ENCODE measurements at regions not wholly inside any gene's neighbourhood (a gene's known extent, or its start where the extent isn't known, plus 50 kb on each side); places are given as distances from the start of the nearest gene placed in this dataset.
"Not testable (repeated sequence)": the region's sequence is repeated elsewhere in the genome, so short reads cannot be mapped to it uniquely, and the experiment has no call there.

DNA sequence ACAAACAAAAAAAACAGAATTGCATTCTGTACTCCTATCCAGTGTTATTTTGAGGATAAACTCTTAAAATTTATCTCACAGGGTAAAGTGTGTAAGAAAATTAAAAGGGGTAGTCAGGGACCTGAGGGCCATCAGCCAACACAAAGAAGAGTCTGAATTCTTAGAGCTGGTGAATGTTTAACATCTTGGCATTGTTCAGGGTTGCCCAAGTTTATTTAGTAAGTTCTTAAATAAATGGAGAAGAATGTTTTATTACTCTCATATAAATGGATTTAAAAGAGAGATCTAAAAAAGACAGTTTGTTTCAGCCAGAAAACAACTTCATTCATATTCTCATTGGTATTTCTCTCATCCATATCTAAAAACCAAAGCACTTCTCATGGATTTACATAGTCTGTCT, 171.7 kb downstream of the LACC1 start:
- Histone ChIP-seq H3K27ac (no peak overlapping the region), H3K27me3 (no peaks in the 10 kb centered on the region), H3K4me1 (peaks cover 17% of the 10 kb centered on the region), H3K9me3 (no peaks in the 10 kb centered on the region), H3K4me3 (no peak overlapping the region), H3K36me3 (no peaks in the 10 kb centered on the region)
- no peak for ATAC-seq
- intact Hi-C loops (cut with DNase I), result no loop called here
- no peak for DNase-seq
- TF ChIP-seq, protein P1, sequence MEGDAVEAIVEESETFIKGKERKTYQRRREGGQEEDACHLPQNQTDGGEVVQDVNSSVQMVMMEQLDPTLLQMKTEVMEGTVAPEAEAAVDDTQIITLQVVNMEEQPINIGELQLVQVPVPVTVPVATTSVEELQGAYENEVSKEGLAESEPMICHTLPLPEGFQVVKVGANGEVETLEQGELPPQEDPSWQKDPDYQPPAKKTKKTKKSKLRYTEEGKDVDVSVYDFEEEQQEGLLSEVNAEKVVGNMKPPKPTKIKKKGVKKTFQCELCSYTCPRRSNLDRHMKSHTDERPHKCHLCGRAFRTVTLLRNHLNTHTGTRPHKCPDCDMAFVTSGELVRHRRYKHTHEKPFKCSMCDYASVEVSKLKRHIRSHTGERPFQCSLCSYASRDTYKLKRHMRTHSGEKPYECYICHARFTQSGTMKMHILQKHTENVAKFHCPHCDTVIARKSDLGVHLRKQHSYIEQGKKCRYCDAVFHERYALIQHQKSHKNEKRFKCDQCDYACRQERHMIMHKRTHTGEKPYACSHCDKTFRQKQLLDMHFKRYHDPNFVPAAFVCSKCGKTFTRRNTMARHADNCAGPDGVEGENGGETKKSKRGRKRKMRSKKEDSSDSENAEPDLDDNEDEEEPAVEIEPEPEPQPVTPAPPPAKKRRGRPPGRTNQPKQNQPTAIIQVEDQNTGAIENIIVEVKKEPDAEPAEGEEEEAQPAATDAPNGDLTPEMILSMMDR (IDR thresholded peaks at IDR 0.05), result no peak

DNA sequence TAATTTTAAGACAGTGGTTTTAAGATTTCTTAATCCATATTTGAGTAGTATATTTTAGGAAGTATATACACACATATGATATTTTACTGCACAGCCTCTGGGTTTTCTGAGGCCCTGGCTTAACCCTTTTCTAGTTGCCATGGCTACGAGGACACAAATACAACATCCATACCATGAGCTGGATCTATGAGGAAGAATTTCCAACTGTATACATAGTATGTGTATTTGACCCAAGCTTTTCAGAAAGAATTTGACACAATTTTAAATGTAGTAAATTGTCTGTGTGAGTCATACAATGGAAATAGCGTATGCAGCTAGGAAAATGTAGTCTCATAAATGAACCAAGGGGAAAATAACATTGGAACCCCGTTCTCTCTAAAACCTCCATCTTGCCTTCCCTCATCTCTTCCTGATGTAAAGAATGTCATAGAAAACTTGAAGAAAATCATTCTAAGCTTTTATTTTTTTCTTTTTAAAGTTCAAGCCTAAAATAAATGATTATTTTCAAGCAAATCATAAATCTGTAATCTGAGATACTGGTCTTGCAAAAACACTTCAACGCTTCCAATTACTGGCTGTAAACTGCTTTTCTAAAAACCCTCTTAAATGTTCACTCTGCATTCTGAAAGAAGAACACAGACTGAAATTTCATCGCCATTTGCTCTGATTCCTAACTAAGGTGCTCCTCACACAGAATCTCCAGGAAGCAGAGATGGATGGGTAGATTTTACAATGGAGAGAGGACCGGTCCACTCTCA, 172.4 kb downstream of the LACC1 start:
- Histone ChIP-seq H3K9me3 (no peaks in the 10 kb centered on the region), H3K27ac (peak overlapping the region; percentile 58), H3K4me3 (no peak overlapping the region), H3K36me3 (no peaks in the 10 kb centered on the region), H3K27me3 (no peaks in the 10 kb centered on the region), H3K4me1 (peaks cover 17% of the 10 kb centered on the region)
- TF ChIP-seq, protein P1 (IDR thresholded peaks at IDR 0.05), result no peak
- ATAC-seq (no peak), DNase-seq (no peak)
- intact Hi-C loops (cut with DNase I), result no loop called here

DNA sequence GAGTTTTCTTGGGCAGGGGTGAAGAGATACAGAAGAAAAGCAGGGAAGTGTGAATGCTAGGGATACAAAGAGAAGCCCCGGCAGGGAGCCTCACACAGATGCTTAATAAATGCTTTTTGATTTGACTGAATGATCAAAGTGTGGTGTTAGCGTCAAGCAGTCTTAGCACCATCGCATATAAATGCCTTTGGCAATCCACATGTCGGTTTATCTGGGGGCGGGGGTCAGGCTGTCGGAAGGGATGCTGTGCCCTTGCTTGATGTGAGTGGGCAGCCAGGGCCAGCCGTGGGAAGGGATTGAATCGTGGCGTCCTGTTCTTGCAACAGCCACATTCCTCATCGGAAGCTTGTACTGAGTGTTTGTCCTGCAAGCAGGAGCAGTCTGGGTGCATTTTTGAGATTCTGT, 173.1 kb downstream of the LACC1 start:
- TF ChIP-seq, protein P1 (IDR thresholded peaks at IDR 0.05), result no peak
- intact Hi-C loops (cut with DNase I), result no loop called here
- Histone ChIP-seq H3K36me3 (no peaks in the 10 kb centered on the region), H3K4me1 (peaks cover 17% of the 10 kb centered on the region), H3K27me3 (no peaks in the 10 kb centered on the region), H3K9me3 (no peaks in the 10 kb centered on the region), H3K27ac (peak overlapping the region; percentile 58), H3K4me3 (peak overlapping the region; percentile 4)
- DNase-seq, result peak; percentile 73
- ATAC-seq, result peak; percentile 89

DNA sequence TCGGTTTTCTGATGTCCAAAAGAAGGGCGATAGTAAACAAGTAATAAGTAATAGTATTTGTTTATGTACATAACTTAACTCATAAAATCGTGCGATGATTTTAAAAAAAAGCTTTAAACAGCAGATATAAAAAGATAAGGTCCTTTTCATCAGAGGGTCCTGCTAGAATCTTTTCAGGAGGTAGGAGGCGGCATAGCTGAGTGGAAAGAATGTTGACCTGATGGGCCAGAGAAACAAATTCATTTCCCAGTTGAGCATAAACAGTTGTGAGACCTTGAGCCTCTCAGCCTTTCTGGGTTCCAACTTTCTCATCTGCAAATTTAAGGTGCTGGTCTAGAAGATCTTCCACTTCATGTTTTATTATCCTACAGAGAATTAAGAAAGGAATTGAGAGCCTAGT, 173.5 kb downstream of the LACC1 start:
- intact Hi-C loops (cut with DNase I), result no loop called here
- Histone ChIP-seq H3K27ac (peak overlapping the region; percentile 58), H3K4me1 (peaks cover 17% of the 10 kb centered on the region), H3K4me3 (peak overlapping the region; percentile 4), H3K9me3 (no peaks in the 10 kb centered on the region), H3K27me3 (no peaks in the 10 kb centered on the region), H3K36me3 (no peaks in the 10 kb centered on the region)
- TF ChIP-seq, protein P1 (IDR thresholded peaks at IDR 0.05), result peak; percentile 12
- ATAC-seq (no peak), DNase-seq (no peak)

- Histone ChIP-seq H3K4me3 (no peak overlapping the region), H3K9me3 (no peaks in the 10 kb centered on the region), H3K27me3 (no peaks in the 10 kb centered on the region), H3K36me3 (no peaks in the 10 kb centered on the region), H3K27ac (no peak overlapping the region), H3K4me1 (peaks cover 17% of the 10 kb centered on the region)
- DNase-seq, result no peak
- intact Hi-C loops (cut with DNase I), result no loop called here
- no peak for ATAC-seq
- TF ChIP-seq, protein P1 (IDR thresholded peaks at IDR 0.05), result no peak
Observed at GRCh38 chr13:44054525-44054924, 174.8 kb downstream of the LACC1 start.

DNA sequence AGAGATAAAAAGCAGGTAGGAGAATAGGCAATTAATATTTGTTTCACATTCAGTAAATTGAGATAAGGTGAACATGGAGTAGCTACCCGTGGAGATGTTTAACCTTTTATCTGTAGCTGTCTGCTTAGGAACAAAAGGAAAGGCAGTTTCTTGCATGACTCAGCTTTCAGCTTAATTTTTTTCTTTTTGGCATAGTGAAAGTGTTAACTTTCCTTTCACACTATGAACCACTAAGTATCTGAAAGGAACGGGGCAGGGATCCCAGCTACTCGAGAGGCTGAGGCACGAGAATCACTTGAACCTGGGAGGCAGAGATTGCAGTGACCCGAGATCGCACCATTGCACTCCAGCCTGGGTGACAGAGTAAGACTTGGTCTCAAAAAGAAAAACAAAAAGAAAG, 176.0 kb downstream of the LACC1 start:
- intact Hi-C loops (cut with DNase I); DNase-seq; H3K27me3 ChIP-seq; H3K9me3 ChIP-seq; H3K36me3 ChIP-seq: not testable (repeated sequence)
- peaks cover 17% of the 10 kb centered on the region for H3K4me1 ChIP-seq
- H3K4me3 ChIP-seq, result peak overlapping the region; percentile 6
- ATAC-seq, result peak; percentile 69
- H3K27ac ChIP-seq, result peak overlapping the region; percentile 5

All from upper lobe of right lung (tissue), 1 donor.